GM23338 (cell line): ENCODE measurements at regions not wholly inside any gene's neighbourhood (a gene's known extent, or its start where the extent isn't known, plus 50 kb on each side); places are given as distances from the start of the nearest gene placed in this dataset.

Experiments
- ATAC-seq: fragments of 200-7000 bp; cut with Tn5 transposase; 3 replicates; pipeline ENCODE4 v1.9.1; 2020
- DNase-seq: peaks from one replicate; pipeline ENCODE4 v3.0.0-alpha.2; 2015; ENCODE audit warnings: low spot score
- H2AFZ ChIP-seq: fragments of 200-600 bp; sonication (generic); 2 replicates; pipeline ENCODE4 v1.8.0; 2016; ENCODE audit warnings: antibody characterized with exemption, mild to moderate bottlenecking, moderate library complexity
- H3F3A ChIP-seq: fragments of 200-600 bp; sonication (generic); replicated peaks from 2 replicates; pipeline ENCODE4 v1.8.0; 2017; ENCODE audit warnings: antibody characterized with exemption, mixed run types, low read depth
- H3K27ac ChIP-seq: fragments of 200-600 bp; sonication (generic); 2 replicates; pipeline ENCODE4 v1.6.1; 2016; ENCODE audit warnings: low read depth
- H3K27me3 ChIP-seq: fragments of 200-600 bp; sonication (generic); 2 replicates; pipeline ENCODE4 v1.8.0; 2016; ENCODE audit warnings: mild to moderate bottlenecking, mixed run types, moderate library complexity; ENCODE audit not compliant: insufficient read depth
- H3K36me3 ChIP-seq: fragments of 200-600 bp; sonication (generic); 2 replicates; pipeline ENCODE4 v1.8.0; 2016; ENCODE audit warnings: mild to moderate bottlenecking; ENCODE audit not compliant: insufficient read depth
- H3K4me1 ChIP-seq: fragments of 200-600 bp; sonication (generic); 2 replicates; pipeline ENCODE4 v1.8.0; 2016; ENCODE audit warnings: mild to moderate bottlenecking, moderate library complexity; ENCODE audit not compliant: insufficient read depth
- H3K4me2 ChIP-seq: fragments of 200-600 bp; sonication (generic); 2 replicates; pipeline ENCODE4 v1.7.1; 2017; ENCODE audit warnings: mixed run types
- H3K4me3 ChIP-seq: fragments of 200-600 bp; sonication (generic); 2 replicates; pipeline ENCODE4 v1.6.1; 2016; ENCODE audit warnings: mixed run types
- H3K79me2 ChIP-seq: fragments of 200-600 bp; sonication (generic); replicated peaks from 2 replicates; pipeline ENCODE4 v1.8.0; 2017; ENCODE audit warnings: mild to moderate bottlenecking; ENCODE audit not compliant: insufficient read depth
- H3K9me2 ChIP-seq: fragments of 200-600 bp; sonication (generic); 2 replicates; pipeline ENCODE4 v1.8.0; 2017; ENCODE audit not compliant: insufficient read depth
- H4K20me1 ChIP-seq: fragments of 200-600 bp; sonication (generic); replicated peaks from 2 replicates; pipeline ENCODE4 v1.8.0; 2017; ENCODE audit warnings: mild to moderate bottlenecking; ENCODE audit not compliant: insufficient read depth
- H3K27ac Mint-ChIP-seq: 2 replicates; pipeline ENCODE4 v1.8.0; 2020; ENCODE audit warnings: inconsistent platforms, mild to moderate bottlenecking, moderate library complexity, mixed read lengths
- H3K27me3 Mint-ChIP-seq: 3 replicates; pipeline ENCODE4 v1.8.0; 2022; ENCODE audit warnings: low read depth, mild to moderate bottlenecking, moderate library complexity, mixed read lengths, inconsistent platforms; ENCODE audit not compliant: insufficient read depth, poor library complexity
- H3K36me3 Mint-ChIP-seq: 3 replicates; pipeline ENCODE4 v1.8.0; 2021; ENCODE audit warnings: low read depth, mild to moderate bottlenecking, inconsistent platforms, moderate library complexity, mixed read lengths
- H3K4me1 Mint-ChIP-seq: 3 replicates; pipeline ENCODE4 v1.8.0; 2020; ENCODE audit warnings: mild to moderate bottlenecking, inconsistent platforms, mixed read lengths
- H3K4me3 Mint-ChIP-seq: 3 replicates; pipeline ENCODE4 v1.8.0; 2021; ENCODE audit warnings: moderate library complexity, mild to moderate bottlenecking, inconsistent platforms, mixed read lengths
- H3K9me3 Mint-ChIP-seq: 3 replicates; pipeline ENCODE4 v1.8.0; 2020; ENCODE audit warnings: moderate library complexity, mild to moderate bottlenecking, inconsistent platforms, mixed read lengths
- CREB1 ChIP-seq: fragments of 250-450 bp; sonication (Bioruptor Pico); IDR thresholded peaks from 2 replicates; pipeline ENCODE4 v1.5.0; 2020; ENCODE audit warnings: low read depth, mild to moderate bottlenecking, moderate library complexity
- ETS1 ChIP-seq: IDR thresholded peaks from 2 replicates; pipeline ENCODE4 v1.6.1; 2016; ENCODE audit warnings: antibody characterized with exemption
- EZH2phosphoT487 ChIP-seq: fragments of 200-600 bp; sonication (generic); IDR thresholded peaks from one replicate; pipeline ENCODE4 v1.8.1; 2018; ENCODE audit warnings: antibody characterized with exemption; ENCODE audit not compliant: unreplicated experiment
- NANOG ChIP-seq: IDR thresholded peaks from 2 replicates; pipeline ENCODE4 v1.6.1; 2016; ENCODE audit warnings: antibody characterized with exemption, borderline replicate concordance
- POLR2AphosphoS5 ChIP-seq: IDR thresholded peaks from 2 replicates; pipeline ENCODE4 v1.6.1; 2016; ENCODE audit warnings: antibody characterized with exemption, low read depth
- ZNF114 ChIP-seq: fragments of 250-450 bp; sonication (Bioruptor Pico); IDR thresholded peaks from 2 replicates; pipeline ENCODE4 v1.5.0; 2020; ENCODE audit warnings: mild to moderate bottlenecking, moderate library complexity
- ZNF331 ChIP-seq: fragments of 250-450 bp; sonication (Bioruptor Pico); IDR thresholded peaks from 2 replicates; pipeline ENCODE4 v1.5.0; 2020; ENCODE audit warnings: low read depth, mild to moderate bottlenecking, moderate library complexity
- TF ChIP-seq, protein P1 (sequence below): fragments of 250-450 bp; sonication (Bioruptor Pico); IDR thresholded peaks from 2 replicates; pipeline ENCODE4 v1.5.0; 2020; ENCODE audit warnings: mild to moderate bottlenecking, moderate library complexity
- TF ChIP-seq, protein P2 (sequence below), 2 experiments: fragments of 200-600 bp in 1 of 2; sonication (generic) in 1 of 2; conservative IDR thresholded peaks; 2 replicates each; pipeline versions ENCODE4 v1.5.1 to v1.6.1; 2016 to 2017; ENCODE audit warnings: antibody characterized with exemption in 2 of 2, low read depth in 2 of 2, mild to moderate bottlenecking in 2 of 2, moderate library complexity in 1 of 2

- Mint-ChIP-seq H3K27ac (no peak overlapping the region), H3K4me1 (no peaks in the 10 kb centered on the region), H3K9me3 (peaks cover 6% of the 10 kb centered on the region), H3K36me3 (no peaks in the 10 kb centered on the region; the same call in 2 of the 3 replicates), H3K4me3 (no peak overlapping the region), H3K27me3 (no peaks in the 10 kb centered on the region)
- ATAC-seq (no peak), DNase-seq (no peak)
- Histone ChIP-seq H3K36me3 (no peaks in the 10 kb centered on the region), H3F3A (no peaks in the 10 kb centered on the region), H4K20me1 (no peaks in the 10 kb centered on the region), H3K4me1 (no peaks in the 10 kb centered on the region), H3K27me3 (no peaks in the 10 kb centered on the region), H3K9me2 (no peaks in the 10 kb centered on the region), H3K27ac (no peak overlapping the region), H3K4me3 (no peak overlapping the region), H3K4me2 (no peak overlapping the region), H2AFZ (no peak overlapping the region), H3K79me2 (no peaks in the 10 kb centered on the region)
- TF ChIP-seq, protein P1, sequence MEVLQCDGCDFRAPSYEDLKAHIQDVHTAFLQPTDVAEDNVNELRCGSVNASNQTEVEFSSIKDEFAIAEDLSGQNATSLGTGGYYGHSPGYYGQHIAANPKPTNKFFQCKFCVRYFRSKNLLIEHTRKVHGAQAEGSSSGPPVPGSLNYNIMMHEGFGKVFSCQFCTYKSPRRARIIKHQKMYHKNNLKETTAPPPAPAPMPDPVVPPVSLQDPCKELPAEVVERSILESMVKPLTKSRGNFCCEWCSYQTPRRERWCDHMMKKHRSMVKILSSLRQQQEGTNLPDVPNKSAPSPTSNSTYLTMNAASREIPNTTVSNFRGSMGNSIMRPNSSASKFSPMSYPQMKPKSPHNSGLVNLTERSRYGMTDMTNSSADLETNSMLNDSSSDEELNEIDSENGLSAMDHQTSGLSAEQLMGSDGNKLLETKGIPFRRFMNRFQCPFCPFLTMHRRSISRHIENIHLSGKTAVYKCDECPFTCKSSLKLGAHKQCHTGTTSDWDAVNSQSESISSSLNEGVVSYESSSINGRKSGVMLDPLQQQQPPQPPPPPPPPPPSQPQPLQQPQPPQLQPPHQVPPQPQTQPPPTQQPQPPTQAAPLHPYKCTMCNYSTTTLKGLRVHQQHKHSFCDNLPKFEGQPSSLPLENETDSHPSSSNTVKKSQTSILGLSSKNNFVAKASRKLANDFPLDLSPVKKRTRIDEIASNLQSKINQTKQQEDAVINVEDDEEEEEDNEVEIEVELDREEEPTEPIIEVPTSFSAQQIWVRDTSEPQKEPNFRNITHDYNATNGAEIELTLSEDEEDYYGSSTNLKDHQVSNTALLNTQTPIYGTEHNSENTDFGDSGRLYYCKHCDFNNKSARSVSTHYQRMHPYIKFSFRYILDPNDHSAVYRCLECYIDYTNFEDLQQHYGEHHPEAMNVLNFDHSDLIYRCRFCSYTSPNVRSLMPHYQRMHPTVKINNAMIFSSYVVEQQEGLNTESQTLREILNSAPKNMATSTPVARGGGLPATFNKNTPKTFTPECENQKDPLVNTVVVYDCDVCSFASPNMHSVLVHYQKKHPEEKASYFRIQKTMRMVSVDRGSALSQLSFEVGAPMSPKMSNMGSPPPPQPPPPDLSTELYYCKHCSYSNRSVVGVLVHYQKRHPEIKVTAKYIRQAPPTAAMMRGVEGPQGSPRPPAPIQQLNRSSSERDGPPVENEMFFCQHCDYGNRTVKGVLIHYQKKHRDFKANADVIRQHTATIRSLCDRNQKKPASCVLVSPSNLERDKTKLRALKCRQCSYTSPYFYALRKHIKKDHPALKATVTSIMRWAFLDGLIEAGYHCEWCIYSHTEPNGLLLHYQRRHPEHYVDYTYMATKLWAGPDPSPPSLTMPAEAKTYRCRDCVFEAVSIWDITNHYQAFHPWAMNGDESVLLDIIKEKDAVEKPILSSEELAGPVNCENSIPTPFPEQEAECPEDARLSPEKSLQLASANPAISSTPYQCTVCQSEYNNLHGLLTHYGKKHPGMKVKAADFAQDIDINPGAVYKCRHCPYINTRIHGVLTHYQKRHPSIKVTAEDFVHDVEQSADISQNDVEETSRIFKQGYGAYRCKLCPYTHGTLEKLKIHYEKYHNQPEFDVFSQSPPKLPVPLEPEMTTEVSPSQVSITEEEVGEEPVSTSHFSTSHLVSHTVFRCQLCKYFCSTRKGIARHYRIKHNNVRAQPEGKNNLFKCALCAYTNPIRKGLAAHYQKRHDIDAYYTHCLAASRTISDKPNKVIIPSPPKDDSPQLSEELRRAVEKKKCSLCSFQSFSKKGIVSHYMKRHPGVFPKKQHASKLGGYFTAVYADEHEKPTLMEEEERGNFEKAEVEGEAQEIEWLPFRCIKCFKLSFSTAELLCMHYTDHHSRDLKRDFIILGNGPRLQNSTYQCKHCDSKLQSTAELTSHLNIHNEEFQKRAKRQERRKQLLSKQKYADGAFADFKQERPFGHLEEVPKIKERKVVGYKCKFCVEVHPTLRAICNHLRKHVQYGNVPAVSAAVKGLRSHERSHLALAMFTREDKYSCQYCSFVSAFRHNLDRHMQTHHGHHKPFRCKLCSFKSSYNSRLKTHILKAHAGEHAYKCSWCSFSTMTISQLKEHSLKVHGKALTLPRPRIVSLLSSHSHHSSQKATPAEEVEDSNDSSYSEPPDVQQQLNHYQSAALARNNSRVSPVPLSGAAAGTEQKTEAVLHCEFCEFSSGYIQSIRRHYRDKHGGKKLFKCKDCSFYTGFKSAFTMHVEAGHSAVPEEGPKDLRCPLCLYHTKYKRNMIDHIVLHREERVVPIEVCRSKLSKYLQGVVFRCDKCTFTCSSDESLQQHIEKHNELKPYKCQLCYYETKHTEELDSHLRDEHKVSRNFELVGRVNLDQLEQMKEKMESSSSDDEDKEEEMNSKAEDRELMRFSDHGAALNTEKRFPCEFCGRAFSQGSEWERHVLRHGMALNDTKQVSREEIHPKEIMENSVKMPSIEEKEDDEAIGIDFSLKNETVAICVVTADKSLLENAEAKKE (CRISPR knock-in tag), result no peak
- TF ChIP-seq EZH2phosphoT487 (no peak), NANOG (no peak), ETS1 (no peak), ZNF114 (CRISPR knock-in tag) (no peak), POLR2AphosphoS5 (no peak), CREB1 (CRISPR knock-in tag) (no peak), ZNF331 (no peak)
- TF ChIP-seq, protein P2, sequence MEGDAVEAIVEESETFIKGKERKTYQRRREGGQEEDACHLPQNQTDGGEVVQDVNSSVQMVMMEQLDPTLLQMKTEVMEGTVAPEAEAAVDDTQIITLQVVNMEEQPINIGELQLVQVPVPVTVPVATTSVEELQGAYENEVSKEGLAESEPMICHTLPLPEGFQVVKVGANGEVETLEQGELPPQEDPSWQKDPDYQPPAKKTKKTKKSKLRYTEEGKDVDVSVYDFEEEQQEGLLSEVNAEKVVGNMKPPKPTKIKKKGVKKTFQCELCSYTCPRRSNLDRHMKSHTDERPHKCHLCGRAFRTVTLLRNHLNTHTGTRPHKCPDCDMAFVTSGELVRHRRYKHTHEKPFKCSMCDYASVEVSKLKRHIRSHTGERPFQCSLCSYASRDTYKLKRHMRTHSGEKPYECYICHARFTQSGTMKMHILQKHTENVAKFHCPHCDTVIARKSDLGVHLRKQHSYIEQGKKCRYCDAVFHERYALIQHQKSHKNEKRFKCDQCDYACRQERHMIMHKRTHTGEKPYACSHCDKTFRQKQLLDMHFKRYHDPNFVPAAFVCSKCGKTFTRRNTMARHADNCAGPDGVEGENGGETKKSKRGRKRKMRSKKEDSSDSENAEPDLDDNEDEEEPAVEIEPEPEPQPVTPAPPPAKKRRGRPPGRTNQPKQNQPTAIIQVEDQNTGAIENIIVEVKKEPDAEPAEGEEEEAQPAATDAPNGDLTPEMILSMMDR (conservative IDR thresholded peaks at IDR 0.05; ENCODE audit: low read depth in 2 of 2), result no peak
Measured at GRCh38 chr6:67475700-67476099, 1159.4 kb upstream of the ADGRB3 start.
